Spleen (tissue), 11 donors: ENCODE measurements at regions not wholly inside any gene's neighbourhood (a gene's known extent, or its start where the extent isn't known, plus 50 kb on each side); places are given as distances from the start of the nearest gene placed in this dataset.
"Not testable (repeated sequence)": the region's sequence is repeated elsewhere in the genome, so short reads cannot be mapped to it uniquely, and the experiment has no call there.

Experiments
- DNase-seq: peaks from one replicate; pipeline ENCODE4 v3.0.0-alpha.2; 2020
- H3K27ac ChIP-seq, 8 donors: fragments of 200-600 bp; sonication (generic) in 7 of 8; 1 replicate in 4 of 8; 2 replicates in 4 of 8; pipeline versions ENCODE4 v1.5.0 to v1.8.0; 2016 to 2021; ENCODE audit warnings: inconsistent platforms in 4 of 8, mild to moderate bottlenecking in 4 of 8, moderate library complexity in 1 of 8
- H3K27me3 ChIP-seq, 7 donors: fragments of 200-600 bp; sonication (generic) in 6 of 7; replicated peaks in 1 of 7; 1 replicate in 4 of 7; 2 replicates in 3 of 7; pipeline versions ENCODE4 v1.5.0 to v1.8.0; 2016 to 2021; ENCODE audit warnings: inconsistent platforms in 3 of 7, mild to moderate bottlenecking in 1 of 7
- H3K36me3 ChIP-seq, 6 donors: fragments of 200-600 bp; sonication (generic) in 5 of 6; 1 replicate in 4 of 6; 2 replicates in 2 of 6; pipeline versions ENCODE4 v1.5.0 to v1.8.0; 2016 to 2021; ENCODE audit warnings: inconsistent platforms in 2 of 6
- H3K4me1 ChIP-seq, 6 donors: fragments of 200-600 bp; sonication (generic) in 5 of 6; 1 replicate in 3 of 6; 2 replicates in 3 of 6; pipeline versions ENCODE4 v1.5.0 to v1.8.0; 2016 to 2021; ENCODE audit warnings: inconsistent platforms in 3 of 6
- H3K4me3 ChIP-seq, 8 donors: fragments of 200-600 bp; sonication (generic) in 7 of 8; 1 replicate in 4 of 8; 2 replicates in 4 of 8; pipeline versions ENCODE4 v1.5.0 to v1.8.0; 2016 to 2021; ENCODE audit warnings: inconsistent platforms in 4 of 8, mild to moderate bottlenecking in 4 of 8, moderate library complexity in 2 of 8
- H3K9me3 ChIP-seq, 8 donors: fragments of 200-600 bp; sonication (generic) in 7 of 8; 1 replicate in 4 of 8; 2 replicates in 4 of 8; pipeline versions ENCODE4 v1.5.0 to v1.8.0; 2016 to 2021; ENCODE audit warnings: inconsistent platforms in 4 of 8
- CTCF ChIP-seq, 11 experiments: fragments of 200-600 bp in 7 of 11; fragments of 450-650 bp in 4 of 11; sonication (generic) in 4 of 11; IDR thresholded peaks in 8 of 11; conservative IDR thresholded peaks in 3 of 11; 1 replicate in 7 of 11; 2 replicates in 4 of 11; pipeline versions ENCODE4 v1.4.0 to v1.8.0; 2016 to 2021; ENCODE audit warnings: antibody characterized with exemption in 11 of 11, inconsistent platforms in 4 of 11, mild to moderate bottlenecking in 1 of 11
- POLR2A ChIP-seq, 3 donors: fragments of 450-650 bp; IDR thresholded peaks; one replicate each; pipeline ENCODE4 v1.5.1; 2017; ENCODE audit warnings: antibody characterized with exemption in 3 of 3, mild to moderate bottlenecking in 1 of 3
- POLR2AphosphoS5 ChIP-seq, 3 donors: sonication (generic); formaldehyde crosslinking; IDR thresholded peaks; one replicate each; pipeline ENCODE4 v1.5.1; 2017; ENCODE audit warnings: antibody characterized with exemption in 3 of 3
- whole genome bisulfite sequencing, 5 donors: extraction: QIAGEN DNeasy Blood & Tissue Kit in 3 of 5; methylation state at CpG; one replicate each; pipeline versions ENCODE4 v1.1.5 to v1.1.7; 2013 to 2018; 5-methylcytosine and 5-hydroxymethylcytosine counted together
- intact Hi-C: fragments of 100-400 bp; cut with DNase I; formaldehyde crosslinking; loops from one replicate; pipeline ENCODE4 v1.15.0; 2023; ENCODE audit warnings: low total_unique reads
- donor health status: healthy with polysubstance abuse.
- donor health status: DM: no; HTN: no; CAD: no; lungs with moderate emphysema.
- donor health status: DM: no; HTN: no; CAD: no.
- donor health status: Bipolar disorder and iron deficiency.
- donor health status: healthy.
- donor health status: DM: no; HTN: no; CAD: no.
- donor health status: DM: yes; HTN: yes; CAD: no.

- no peaks in the 10 kb centered on the region for H3K9me3 ChIP-seq
- 33 to 58% (median 51%) methylated on average over 1 of the region's 1 CpG for WGBS, 5 donors
- no peak overlapping the region for H3K4me3 ChIP-seq
- TF ChIP-seq POLR2AphosphoS5 (IDR thresholded peaks at IDR 0.05) (no peak), CTCF (IDR thresholded peaks at IDR 0.05 in 8 of 11, conservative IDR thresholded peaks at IDR 0.05 in 3 of 11) (no peak), POLR2A (IDR thresholded peaks at IDR 0.05) (no peak)
- intact Hi-C loops, result no loop called here
- no peaks in the 10 kb centered on the region for H3K36me3 ChIP-seq
- H3K4me1 ChIP-seq, result no peaks in the 10 kb centered on the region
- H3K27me3 ChIP-seq, result no peaks in the 10 kb centered on the region
- no peak for DNase-seq
- H3K27ac ChIP-seq, result no peak overlapping the region
Observed at GRCh38 chr2:183964565-183964964, 633.8 kb upstream of the ZNF804A start.

DNA sequence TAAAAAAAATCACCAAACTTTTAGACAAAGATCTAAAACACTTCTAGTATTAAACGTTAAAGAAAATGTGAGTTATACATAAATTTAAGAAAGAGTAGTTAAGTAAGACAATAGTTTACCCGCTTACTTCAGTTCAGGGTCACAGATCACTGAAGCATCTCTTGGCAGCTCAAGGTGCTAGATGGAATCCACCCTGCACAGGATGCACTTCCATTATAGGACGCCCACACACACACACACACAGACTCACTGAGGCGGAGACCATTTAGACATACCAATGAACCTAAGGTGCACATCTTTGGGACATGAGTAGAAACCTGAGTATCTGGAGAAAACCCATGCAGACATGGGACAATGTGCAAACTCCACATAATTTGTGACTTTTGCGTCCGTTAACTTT, 630.6 kb upstream of the ZNF804A start:
- H3K9me3 ChIP-seq, result no peaks in the 10 kb centered on the region
- no peaks in the 10 kb centered on the region for H3K27me3 ChIP-seq
- no peak overlapping the region for H3K27ac ChIP-seq
- no peaks in the 10 kb centered on the region for H3K36me3 ChIP-seq
- H3K4me3 ChIP-seq, result no peak overlapping the region
- DNase-seq, result no peak
- TF ChIP-seq CTCF (IDR thresholded peaks at IDR 0.05 in 8 of 11, conservative IDR thresholded peaks at IDR 0.05 in 3 of 11), result no peak
- TF ChIP-seq POLR2A (IDR thresholded peaks at IDR 0.05), result no peak
- TF ChIP-seq POLR2AphosphoS5 (IDR thresholded peaks at IDR 0.05), result no peak
- no peaks in the 10 kb centered on the region for H3K4me1 ChIP-seq
- intact Hi-C loops, result no loop called here
- 80 to 91% (median 87%) methylated on average over 6 of the region's 6 CpGs for WGBS, 5 donors

GRCh38 chr2:183975676-183976075, 622.7 kb upstream of the ZNF804A start:
- DNase-seq, result peak; percentile 56
- WGBS, 5 donors, result 85 to 91% (median 89%) methylated on average over 8 of the region's 8 CpGs
- H3K27me3 ChIP-seq, H3K36me3 ChIP-seq, intact Hi-C loops, H3K27ac ChIP-seq, H3K4me1 ChIP-seq, H3K4me3 ChIP-seq: not testable (repeated sequence)
- H3K9me3 ChIP-seq, result peaks cover 0 to 24% (median 11%) of the 10 kb centered on the region in 8 donors

- no peak for DNase-seq
- Histone ChIP-seq H3K9me3 (peaks cover 0 to 26% (median 6%) of the 10 kb centered on the region in 8 donors), H3K27me3 (no peaks in the 10 kb centered on the region), H3K4me3 (no peak overlapping the region), H3K27ac (no peak overlapping the region), H3K4me1 (no peaks in the 10 kb centered on the region), H3K36me3 (no peaks in the 10 kb centered on the region)
- intact Hi-C loops, result no loop called here
- no peak for TF ChIP-seq POLR2AphosphoS5 (IDR thresholded peaks at IDR 0.05)
- no peak for TF ChIP-seq CTCF (IDR thresholded peaks at IDR 0.05 in 8 of 11, conservative IDR thresholded peaks at IDR 0.05 in 3 of 11)
- no peak for TF ChIP-seq POLR2A (IDR thresholded peaks at IDR 0.05)
Observed at GRCh38 chr2:183984871-183985270, 613.5 kb upstream of the ZNF804A start.

DNA sequence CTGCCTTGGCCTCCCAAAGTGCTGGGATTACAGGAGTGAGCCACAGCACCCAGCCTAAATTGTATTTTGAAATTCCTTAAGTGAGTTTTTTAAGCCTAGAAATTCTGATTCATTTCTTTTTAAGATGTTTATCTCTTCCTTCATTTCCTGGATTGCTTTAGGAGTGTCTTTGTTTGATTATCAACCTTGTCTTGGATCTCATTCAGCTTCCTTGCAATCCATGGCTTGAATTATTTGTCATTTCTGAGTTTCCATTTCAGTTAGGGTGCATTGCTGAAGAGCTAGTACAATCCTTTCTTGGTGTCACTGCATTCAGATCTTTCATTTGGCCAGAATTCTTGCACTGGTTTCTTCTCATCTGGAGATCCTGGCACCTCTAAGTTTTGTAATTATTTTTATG, 606.4 kb upstream of the ZNF804A start:
- H3K36me3 ChIP-seq, result no peaks in the 10 kb centered on the region
- no peaks in the 10 kb centered on the region for H3K27me3 ChIP-seq
- no peaks in the 10 kb centered on the region for H3K4me1 ChIP-seq
- no peak for DNase-seq
- TF ChIP-seq POLR2A (IDR thresholded peaks at IDR 0.05), result no peak
- no peak for TF ChIP-seq POLR2AphosphoS5 (IDR thresholded peaks at IDR 0.05)
- no peak for TF ChIP-seq CTCF (IDR thresholded peaks at IDR 0.05 in 8 of 11, conservative IDR thresholded peaks at IDR 0.05 in 3 of 11)
- intact Hi-C loops, result no loop called here
- no peak overlapping the region for H3K4me3 ChIP-seq
- H3K27ac ChIP-seq, result no peak overlapping the region
- H3K9me3 ChIP-seq, result peaks cover 0 to 16% (median 2%) of the 10 kb centered on the region in 8 donors
